Endodermal cell (in vitro differentiated cells): ENCODE measurements at regions not wholly inside any gene's neighbourhood (a gene's known extent, or its start where the extent isn't known, plus 50 kb on each side); places are given as distances from the start of the nearest gene placed in this dataset.

Experiments used
- DNase-seq: peaks from one replicate; pipeline ENCODE4 v3.0.0-alpha.2; 2017
- H3K27ac ChIP-seq: 2 replicates; pipeline ENCODE4 v1.5.1; 2013; ENCODE audit warnings: mild to moderate bottlenecking, low read depth, low read length, moderate library complexity
- H3K27me3 ChIP-seq: 2 replicates; pipeline ENCODE4 v1.6.1; 2013; ENCODE audit warnings: mild to moderate bottlenecking, low read length, moderate library complexity; ENCODE audit not compliant: insufficient read depth, control insufficient read depth, poor library complexity, severe bottlenecking
- H3K36me3 ChIP-seq: 2 replicates; pipeline ENCODE4 v1.7.0; 2013; ENCODE audit warnings: mild to moderate bottlenecking, low read length, moderate library complexity; ENCODE audit not compliant: control insufficient read depth, insufficient read depth
- H3K4me1 ChIP-seq: one replicate; pipeline ENCODE4 v1.7.0; 2013; ENCODE audit warnings: low read length; ENCODE audit not compliant: control insufficient read depth, insufficient read depth
- H3K4me3 ChIP-seq: 2 replicates; pipeline ENCODE4 v1.5.1; 2013; ENCODE audit warnings: mild to moderate bottlenecking, low read length, moderate library complexity
- H3K9ac ChIP-seq: 2 replicates; pipeline ENCODE4 v1.6.1; 2013; ENCODE audit warnings: mild to moderate bottlenecking, low read length, moderate library complexity; ENCODE audit not compliant: poor library complexity, severe bottlenecking; ENCODE audit errors: extremely low read depth
- H3K9me3 ChIP-seq: 2 replicates; pipeline ENCODE4 v1.6.1; 2013; ENCODE audit warnings: mild to moderate bottlenecking, low read length, moderate library complexity; ENCODE audit not compliant: control insufficient read depth
- H3K27ac Mint-ChIP-seq: 2 replicates; pipeline ENCODE4 v1.8.0; 2020; ENCODE audit warnings: mixed read lengths
- H3K27me3 Mint-ChIP-seq: 2 replicates; pipeline ENCODE4 v1.8.0; 2021; ENCODE audit warnings: mild to moderate bottlenecking, mixed read lengths; ENCODE audit not compliant: insufficient read depth
- H3K36me3 Mint-ChIP-seq: 2 replicates; pipeline ENCODE4 v1.8.0; 2020; ENCODE audit warnings: low read depth, mixed read lengths
- H3K4me1 Mint-ChIP-seq: 2 replicates; pipeline ENCODE4 v1.8.0; 2020; ENCODE audit warnings: mixed read lengths
- H3K4me3 Mint-ChIP-seq: 2 replicates; pipeline ENCODE4 v1.8.0; 2020; ENCODE audit warnings: mild to moderate bottlenecking, moderate library complexity, mixed read lengths
- H3K9me3 Mint-ChIP-seq: 2 replicates; pipeline ENCODE4 v1.8.0; 2020; ENCODE audit warnings: mild to moderate bottlenecking, mixed read lengths
- CTCF ChIP-seq: fragments of 200-600 bp; sonication (generic); conservative IDR thresholded peaks from 2 replicates; pipeline ENCODE4 v1.5.0; 2021; ENCODE audit warnings: antibody characterized with exemption, mild to moderate bottlenecking
- WGBS, 2 experiments: methylation state at CpG; one replicate each; pipeline versions ENCODE4 v1.1.5 to v1.1.7; 2013; ENCODE audit warnings: missing lambda C conversion rate in 2 of 2, mixed read lengths in 1 of 2; ENCODE audit not compliant: insufficient coverage in 1 of 2, insufficient read length in 1 of 2; 5-methylcytosine and 5-hydroxymethylcytosine counted together

- no peaks in the 10 kb centered on the region for H3K36me3 Mint-ChIP-seq
- H3K27me3 ChIP-seq = no peaks in the 10 kb centered on the region
- no peak overlapping the region for H3K27ac ChIP-seq
- no peaks in the 10 kb centered on the region for H3K4me1 Mint-ChIP-seq
- no peak overlapping the region for H3K4me3 Mint-ChIP-seq
- no peak overlapping the region for H3K9ac ChIP-seq
- H3K4me1 ChIP-seq = no peaks in the 10 kb centered on the region
- no peak for TF ChIP-seq CTCF
- no peak for DNase-seq
- WGBS, 2 experiments = 95% methylated on average over 1 of the region's 1 CpG; no CpG with 5 or more reads in 1 of the 2 experiments
- peaks cover 7% of the 10 kb centered on the region for H3K9me3 ChIP-seq
- H3K27me3 Mint-ChIP-seq = no peaks in the 10 kb centered on the region
- no peak overlapping the region for H3K4me3 ChIP-seq
- no peak overlapping the region for H3K27ac Mint-ChIP-seq
- peaks cover 3% of the 10 kb centered on the region for H3K9me3 Mint-ChIP-seq
- no peaks in the 10 kb centered on the region for H3K36me3 ChIP-seq
These were observed 524.0 kb downstream of the IPMK start for GRCh38 chr10:57743711-57744110.

GRCh38 chr10:57741751-57742150 is 525.9 kb downstream of the IPMK start:
- H3K27ac ChIP-seq = no peak overlapping the region
- no peaks in the 10 kb centered on the region for H3K27me3 ChIP-seq
- Mint-ChIP-seq H3K27ac (no peak overlapping the region), H3K27me3 (no peaks in the 10 kb centered on the region), H3K4me3 (no peak overlapping the region), H3K9me3 (peaks cover 2% of the 10 kb centered on the region), H3K36me3 (no peaks in the 10 kb centered on the region), H3K4me1 (no peaks in the 10 kb centered on the region)
- TF ChIP-seq CTCF = no peak
- no peaks in the 10 kb centered on the region for H3K4me1 ChIP-seq
- H3K9ac ChIP-seq = no peak overlapping the region
- H3K9me3 ChIP-seq = peaks cover under 1% of the 10 kb centered on the region
- no peaks in the 10 kb centered on the region for H3K36me3 ChIP-seq
- no peak overlapping the region for H3K4me3 ChIP-seq
- WGBS, 2 experiments = 91% methylated on average over 2 of the region's 3 CpGs; no CpG with 5 or more reads in 1 of the 2 experiments
- DNase-seq = no peak

- H3K9me3 Mint-ChIP-seq = peaks cover 18% of the 10 kb centered on the region
- no peaks in the 10 kb centered on the region for H3K36me3 Mint-ChIP-seq
- no peaks in the 10 kb centered on the region for H3K9me3 ChIP-seq
- no peak overlapping the region for H3K4me3 ChIP-seq
- H3K27me3 Mint-ChIP-seq = no peaks in the 10 kb centered on the region
- DNase-seq = no peak
- H3K4me3 Mint-ChIP-seq = no peak overlapping the region
- H3K27ac ChIP-seq = no peak overlapping the region
- H3K36me3 ChIP-seq = no peaks in the 10 kb centered on the region
- no peak for TF ChIP-seq CTCF
- no peaks in the 10 kb centered on the region for H3K4me1 Mint-ChIP-seq
- no peaks in the 10 kb centered on the region for H3K4me1 ChIP-seq
- no peak overlapping the region for H3K9ac ChIP-seq
- WGBS, 2 experiments = 33 to 55% methylated on average over 1 of the region's 1 CpG
- H3K27me3 ChIP-seq = no peaks in the 10 kb centered on the region
- H3K27ac Mint-ChIP-seq = no peak overlapping the region
These were observed 544.4 kb downstream of the IPMK start for GRCh38 chr10:57723305-57723704.
